SK-N-SH (cell line): ENCODE measurements at regions not wholly inside any gene's neighbourhood (a gene's known extent, or its start where the extent isn't known, plus 50 kb on each side); places are given as distances from the start of the nearest gene placed in this dataset.

ENCODE experiments used
- CTCF ChIA-PET: fragments of 300-600, 350-600 bp; formaldehyde crosslinking; extraction: SDS; loops from one replicate; lab custom pipeline; 2021; lab: Yijun Ruan, JAX
- POLR2A ChIA-PET: fragments of 350-600 bp; sonication (Branson Sonifier 250); formaldehyde crosslinking; extraction: SDS; loops from one replicate; lab custom pipeline; 2020; ENCODE audit warnings: antibody characterized with exemption, inconsistent platforms; lab: Yijun Ruan, JAX
- DNase-seq: peaks from one replicate; pipeline ENCODE4 v3.0.0; 2012
- H2AFZ ChIP-seq: fragments of 200-600 bp; sonication (generic); 2 replicates; pipeline ENCODE4 v1.8.1; 2016; ENCODE audit warnings: antibody characterized with exemption, mild to moderate bottlenecking, low read depth
- H3F3A ChIP-seq: fragments of 200-600 bp; sonication (generic); replicated peaks from 2 replicates; pipeline ENCODE3; 2016; ENCODE audit warnings: antibody characterized with exemption, mild to moderate bottlenecking; ENCODE audit not compliant: insufficient read depth
- H3K27ac ChIP-seq, 2 experiments: fragments of 200-500 bp in 1 of 2; fragments of 200-600 bp in 1 of 2; sonication (Bioruptor generic) in 1 of 2; sonication (generic), shearing (Covaris generic) in 1 of 2; 2 replicates each; pipeline versions ENCODE4 v1.5.1 to v1.6.1; 2014 to 2016; ENCODE audit warnings: low read depth in 2 of 2, inconsistent platforms in 1 of 2, low read length in 1 of 2, mild to moderate bottlenecking in 1 of 2, mixed read lengths in 1 of 2
- H3K27me3 ChIP-seq: fragments of 200-600 bp; sonication (generic), shearing (Covaris generic); 2 replicates; pipeline ENCODE4 v1.6.1; 2016; ENCODE audit warnings: mixed run types; ENCODE audit not compliant: insufficient read depth
- H3K36me3 ChIP-seq, 2 experiments: fragments of 200-500 bp in 1 of 2; fragments of 200-600 bp in 1 of 2; sonication (Bioruptor generic) in 1 of 2; sonication (generic) in 1 of 2; replicated peaks in 1 of 2; 2 replicates each; pipeline versions ENCODE3 to v1.5.1; 2014 to 2016; ENCODE audit warnings: low read length in 1 of 2, mild to moderate bottlenecking in 1 of 2; ENCODE audit not compliant: insufficient read depth in 2 of 2, control insufficient read depth in 1 of 2
- H3K4me1 ChIP-seq, 2 experiments: fragments of 200-500 bp in 1 of 2; fragments of 200-600 bp in 1 of 2; sonication (Bioruptor generic) in 1 of 2; sonication (generic), shearing (Covaris generic) in 1 of 2; 2 replicates each; pipeline versions ENCODE4 v1.5.1 to v1.6.1; 2014 to 2016; ENCODE audit warnings: low read depth in 1 of 2, low read length in 1 of 2, mixed run types in 1 of 2; ENCODE audit not compliant: insufficient read depth in 2 of 2, control insufficient read depth in 1 of 2
- H3K4me2 ChIP-seq: fragments of 200-600 bp; sonication (generic), shearing (Covaris generic); 2 replicates; pipeline ENCODE4 v1.6.1; 2017; ENCODE audit warnings: mixed run types
- H3K4me3 ChIP-seq, 2 experiments: fragments of 200-500 bp in 1 of 2; fragments of 200-600 bp in 1 of 2; sonication (Bioruptor generic) in 1 of 2; sonication (generic), shearing (Covaris generic) in 1 of 2; 2 replicates each; pipeline versions ENCODE4 v1.5.1 to v1.8.1; 2014 to 2016; ENCODE audit warnings: low read depth in 2 of 2, inconsistent platforms in 1 of 2, low read length in 1 of 2, mild to moderate bottlenecking in 1 of 2, mixed read lengths in 1 of 2, moderate library complexity in 1 of 2
- H3K79me2 ChIP-seq: fragments of 200-600 bp; sonication (generic); 2 replicates; pipeline ENCODE4 v1.8.1; 2017; ENCODE audit warnings: mild to moderate bottlenecking; ENCODE audit not compliant: insufficient read depth
- H3K9ac ChIP-seq: fragments of 200-600 bp; sonication (generic); 2 replicates; pipeline ENCODE4 v1.6.1; 2017; ENCODE audit warnings: mixed run types
- H3K9me2 ChIP-seq: fragments of 200-600 bp; sonication (generic); 2 replicates; pipeline ENCODE4 v1.6.1; 2017; ENCODE audit warnings: mixed run types
- H3K9me3 ChIP-seq: fragments of 200-600 bp; sonication (generic); 2 replicates; pipeline ENCODE4 v1.6.1; 2017; ENCODE audit warnings: mixed run types, mild to moderate bottlenecking, moderate library complexity
- H4K20me1 ChIP-seq: fragments of 200-600 bp; sonication (generic); 2 replicates; pipeline ENCODE4 v1.6.1; 2017; ENCODE audit warnings: mild to moderate bottlenecking, mixed run types; ENCODE audit not compliant: insufficient read depth
- CHD2 ChIP-seq: fragments of 150-350 bp; IDR thresholded peaks from 2 replicates; pipeline ENCODE4 v1.6.1; 2018; ENCODE audit warnings: low read length; ENCODE audit not compliant: partially characterized antibody
- ELF1 ChIP-seq: IDR thresholded peaks from 2 replicates; pipeline ENCODE4 v1.4.0; 2012
- EP300 ChIP-seq, 2 experiments: IDR thresholded peaks; 2 replicates each; pipeline versions ENCODE4 v1.4.0 to v1.6.1; 2012; ENCODE audit warnings: borderline replicate concordance in 1 of 2, low read depth in 1 of 2, low read length in 1 of 2
- GATA2 ChIP-seq: sonication (generic); formaldehyde crosslinking; IDR thresholded peaks from 2 replicates; pipeline ENCODE4 v1.5.0; 2020; ENCODE audit warnings: mild to moderate bottlenecking, missing genetic modification reagents
- POLR2AphosphoS5 ChIP-seq: IDR thresholded peaks from 2 replicates; pipeline ENCODE4 v1.6.1; 2012; ENCODE audit warnings: low read depth, low read length
- RAD21 ChIP-seq: IDR thresholded peaks from 2 replicates; pipeline ENCODE4 v1.6.1; 2012; ENCODE audit warnings: mild to moderate bottlenecking, low read length
- RCOR1 ChIP-seq: fragments of 150-350 bp; IDR thresholded peaks from 2 replicates; pipeline ENCODE4 v1.6.1; 2017; ENCODE audit warnings: antibody characterized with exemption, low read length
- SMC3 ChIP-seq: IDR thresholded peaks from 2 replicates; pipeline ENCODE4 v1.6.1; 2012; ENCODE audit warnings: low read depth, low read length, improper control_type of control experiment
- TAF1 ChIP-seq: IDR thresholded peaks from 2 replicates; pipeline ENCODE4 v1.6.1; 2012; ENCODE audit warnings: low read depth, mild to moderate bottlenecking, low read length, moderate library complexity, borderline replicate concordance
- TCF12 ChIP-seq: IDR thresholded peaks from 2 replicates; pipeline ENCODE4 v1.4.0; 2012
- TEAD4 ChIP-seq: IDR thresholded peaks from 2 replicates; pipeline ENCODE4 v1.4.0; 2012; ENCODE audit warnings: mild to moderate bottlenecking, borderline replicate concordance; ENCODE audit not compliant: insufficient read depth
- WGBS: methylation state at CpG from one replicate; pipeline ENCODE4 v1.1.6; 2017; ENCODE audit warnings: low lambda C conversion rate; 5-methylcytosine and 5-hydroxymethylcytosine counted together
- TF ChIP-seq, protein P1 (sequence below): fragments of 150-350 bp; IDR thresholded peaks from 2 replicates; pipeline ENCODE4 v1.6.1; 2016; ENCODE audit warnings: mild to moderate bottlenecking, low read depth, low read length
- TF ChIP-seq, protein P2 (sequence below): IDR thresholded peaks from 2 replicates; pipeline ENCODE4 v1.4.0; 2012; ENCODE audit warnings: low read depth, borderline replicate concordance
- TF ChIP-seq, protein P3 (sequence below): IDR thresholded peaks from 2 replicates; pipeline ENCODE4 v1.4.0; 2012; ENCODE audit warnings: low read depth, borderline replicate concordance
- TF ChIP-seq, protein P4 (sequence below): IDR thresholded peaks from 2 replicates; pipeline ENCODE4; 2012

DNA sequence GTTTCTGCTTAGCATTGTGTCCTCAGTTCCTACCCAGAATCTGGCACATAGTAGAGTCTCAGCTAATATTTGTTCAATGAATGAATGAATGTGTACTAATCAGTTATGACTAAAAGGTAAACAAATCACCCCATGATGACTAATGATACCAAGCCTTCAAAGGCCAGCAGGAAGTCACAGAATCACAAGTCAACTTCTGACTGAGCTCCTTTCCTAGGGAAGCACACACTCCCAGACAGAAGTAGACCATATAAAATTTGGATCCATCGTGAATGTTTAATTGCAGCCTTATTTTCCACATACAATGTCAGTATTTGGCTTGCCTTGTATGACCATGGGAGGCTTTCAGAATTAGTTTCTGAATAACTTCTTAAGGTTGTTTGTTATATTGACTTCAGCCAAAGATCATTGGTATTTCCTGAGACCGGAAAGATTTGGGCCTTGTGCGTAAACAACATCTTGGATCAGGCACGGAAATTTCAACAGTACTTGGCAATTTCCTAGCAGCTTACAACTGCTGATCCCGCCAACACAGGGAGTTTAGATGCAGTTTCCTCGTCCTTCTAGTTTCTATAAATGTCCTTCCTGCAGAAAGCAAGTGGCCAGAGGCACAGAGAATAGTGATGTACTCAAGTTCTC is 185.9 kb upstream of the ATP1B1 start:
- H3K9me3 ChIP-seq = no peaks in the 10 kb centered on the region
- no peak overlapping the region for H2AFZ ChIP-seq
- no peak overlapping the region for H3K9ac ChIP-seq
- H3K27ac ChIP-seq = no peak overlapping the region
- no peak overlapping the region for H3K4me2 ChIP-seq
- H3K4me3 ChIP-seq = no peak overlapping the region
- H4K20me1 ChIP-seq = no peaks in the 10 kb centered on the region
- H3K9me2 ChIP-seq = no peaks in the 10 kb centered on the region
- no peaks in the 10 kb centered on the region for H3K36me3 ChIP-seq
- no peaks in the 10 kb centered on the region for H3K27me3 ChIP-seq
- ChIA-PET CTCF (interaction anchor here (0.9 kb wide), 1 partner anchor 189 kb away, joined by 3 read pairs; no protein-coding TSS in a partner anchor), POLR2A (no interaction called here)
- H3K4me1 ChIP-seq = peaks cover 0 to 4% of the 10 kb centered on the region in 2 experiments; a peak in 1 of 4 replicates
- 72% methylated on average over 6 of the region's 6 CpGs for WGBS
- DNase-seq = no peak
- TF ChIP-seq CHD2 (no peak), EP300 (IDR thresholded peaks at IDR 0.05; ENCODE audit: borderline replicate concordance in 1 of 2, low read depth in 1 of 2, low read length in 1 of 2) (no peak), TAF1 (no peak), TEAD4 (no peak), SMC3 (no peak), RCOR1 (no peak), RAD21 (no peak), POLR2AphosphoS5 (no peak), TCF12 (no peak), ELF1 (no peak), GATA2 (no peak)
- TF ChIP-seq, protein P1, sequence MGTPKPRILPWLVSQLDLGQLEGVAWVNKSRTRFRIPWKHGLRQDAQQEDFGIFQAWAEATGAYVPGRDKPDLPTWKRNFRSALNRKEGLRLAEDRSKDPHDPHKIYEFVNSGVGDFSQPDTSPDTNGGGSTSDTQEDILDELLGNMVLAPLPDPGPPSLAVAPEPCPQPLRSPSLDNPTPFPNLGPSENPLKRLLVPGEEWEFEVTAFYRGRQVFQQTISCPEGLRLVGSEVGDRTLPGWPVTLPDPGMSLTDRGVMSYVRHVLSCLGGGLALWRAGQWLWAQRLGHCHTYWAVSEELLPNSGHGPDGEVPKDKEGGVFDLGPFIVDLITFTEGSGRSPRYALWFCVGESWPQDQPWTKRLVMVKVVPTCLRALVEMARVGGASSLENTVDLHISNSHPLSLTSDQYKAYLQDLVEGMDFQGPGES = no peak
- TF ChIP-seq, protein P2, sequence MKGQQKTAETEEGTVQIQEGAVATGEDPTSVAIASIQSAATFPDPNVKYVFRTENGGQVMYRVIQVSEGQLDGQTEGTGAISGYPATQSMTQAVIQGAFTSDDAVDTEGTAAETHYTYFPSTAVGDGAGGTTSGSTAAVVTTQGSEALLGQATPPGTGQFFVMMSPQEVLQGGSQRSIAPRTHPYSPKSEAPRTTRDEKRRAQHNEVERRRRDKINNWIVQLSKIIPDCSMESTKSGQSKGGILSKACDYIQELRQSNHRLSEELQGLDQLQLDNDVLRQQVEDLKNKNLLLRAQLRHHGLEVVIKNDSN = no peak
- TF ChIP-seq, protein P3, sequence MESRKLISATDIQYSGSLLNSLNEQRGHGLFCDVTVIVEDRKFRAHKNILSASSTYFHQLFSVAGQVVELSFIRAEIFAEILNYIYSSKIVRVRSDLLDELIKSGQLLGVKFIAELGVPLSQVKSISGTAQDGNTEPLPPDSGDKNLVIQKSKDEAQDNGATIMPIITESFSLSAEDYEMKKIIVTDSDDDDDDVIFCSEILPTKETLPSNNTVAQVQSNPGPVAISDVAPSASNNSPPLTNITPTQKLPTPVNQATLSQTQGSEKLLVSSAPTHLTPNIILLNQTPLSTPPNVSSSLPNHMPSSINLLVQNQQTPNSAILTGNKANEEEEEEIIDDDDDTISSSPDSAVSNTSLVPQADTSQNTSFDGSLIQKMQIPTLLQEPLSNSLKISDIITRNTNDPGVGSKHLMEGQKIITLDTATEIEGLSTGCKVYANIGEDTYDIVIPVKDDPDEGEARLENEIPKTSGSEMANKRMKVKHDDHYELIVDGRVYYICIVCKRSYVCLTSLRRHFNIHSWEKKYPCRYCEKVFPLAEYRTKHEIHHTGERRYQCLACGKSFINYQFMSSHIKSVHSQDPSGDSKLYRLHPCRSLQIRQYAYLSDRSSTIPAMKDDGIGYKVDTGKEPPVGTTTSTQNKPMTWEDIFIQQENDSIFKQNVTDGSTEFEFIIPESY = no peak
- TF ChIP-seq, protein P4, sequence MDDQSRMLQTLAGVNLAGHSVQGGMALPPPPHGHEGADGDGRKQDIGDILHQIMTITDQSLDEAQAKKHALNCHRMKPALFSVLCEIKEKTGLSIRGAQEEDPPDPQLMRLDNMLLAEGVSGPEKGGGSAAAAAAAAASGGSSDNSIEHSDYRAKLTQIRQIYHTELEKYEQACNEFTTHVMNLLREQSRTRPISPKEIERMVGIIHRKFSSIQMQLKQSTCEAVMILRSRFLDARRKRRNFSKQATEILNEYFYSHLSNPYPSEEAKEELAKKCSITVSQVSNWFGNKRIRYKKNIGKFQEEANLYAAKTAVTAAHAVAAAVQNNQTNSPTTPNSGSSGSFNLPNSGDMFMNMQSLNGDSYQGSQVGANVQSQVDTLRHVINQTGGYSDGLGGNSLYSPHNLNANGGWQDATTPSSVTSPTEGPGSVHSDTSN = no peak
- no peaks in the 10 kb centered on the region for H3F3A ChIP-seq
- H3K79me2 ChIP-seq = no peaks in the 10 kb centered on the region
